NCI-H2171 (cell line): ENCODE measurements at regions not wholly inside any gene's neighbourhood (a gene's known extent, or its start where the extent isn't known, plus 50 kb on each side); places are given as distances from the start of the nearest gene placed in this dataset.
"Not testable (repeated sequence)": the region's sequence is repeated elsewhere in the genome, so short reads cannot be mapped to it uniquely, and the experiment has no call there.

Source experiments
- DNase-seq: peaks from one replicate; lab custom pipeline; 2025; lab: John Stamatoyannopoulos, UW

GRCh38 chr1:198809247-198809646 lies 170.4 kb downstream of the PTPRC start:
- no peak for DNase-seq

DNA sequence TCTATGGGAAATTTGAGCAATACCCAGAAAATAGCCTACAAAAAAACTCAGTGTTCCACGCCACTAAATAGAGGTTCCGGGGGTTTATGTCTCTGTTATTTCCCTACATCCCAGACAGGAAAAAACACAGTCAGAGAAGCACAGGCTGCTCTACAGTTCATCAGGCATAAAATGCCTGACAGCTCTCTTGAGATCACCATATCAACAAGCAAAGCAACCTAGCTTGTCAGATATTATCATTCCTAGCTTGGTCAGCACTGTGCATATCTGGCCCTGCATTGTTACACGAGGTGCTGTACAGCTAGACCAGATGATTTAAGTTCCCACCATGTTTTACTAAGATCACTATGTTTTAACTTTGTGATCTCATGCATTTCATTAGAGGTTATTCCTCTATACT lies 172.6 kb downstream of the PTPRC start:
- no peak for DNase-seq

DNA sequence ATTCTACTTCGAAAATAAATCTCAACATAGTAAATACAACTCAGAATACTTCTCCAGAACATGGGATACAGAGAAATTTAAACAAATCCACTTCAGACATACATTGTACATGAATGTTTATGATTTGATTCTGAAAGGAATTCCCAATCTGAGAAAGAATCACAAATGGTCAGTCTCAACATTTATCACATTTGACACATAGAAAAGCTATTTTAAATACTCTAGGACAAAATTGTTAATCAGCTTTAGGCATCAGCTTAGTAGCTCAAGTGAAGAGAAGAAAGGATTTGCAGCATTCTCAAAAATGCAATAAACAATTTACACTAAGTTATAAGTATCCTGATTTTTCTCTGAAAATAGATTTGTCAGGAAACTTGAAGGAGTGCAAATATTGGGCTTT lies 184.8 kb downstream of the PTPRC start:
- no peak for DNase-seq

- DNase-seq, result no peak
These were observed 186.4 kb downstream of the PTPRC start for GRCh38 chr1:198825254-198825653.

- DNase-seq, result no peak
These were observed 190.5 kb downstream of the PTPRC start for GRCh38 chr1:198829356-198829755.

DNA sequence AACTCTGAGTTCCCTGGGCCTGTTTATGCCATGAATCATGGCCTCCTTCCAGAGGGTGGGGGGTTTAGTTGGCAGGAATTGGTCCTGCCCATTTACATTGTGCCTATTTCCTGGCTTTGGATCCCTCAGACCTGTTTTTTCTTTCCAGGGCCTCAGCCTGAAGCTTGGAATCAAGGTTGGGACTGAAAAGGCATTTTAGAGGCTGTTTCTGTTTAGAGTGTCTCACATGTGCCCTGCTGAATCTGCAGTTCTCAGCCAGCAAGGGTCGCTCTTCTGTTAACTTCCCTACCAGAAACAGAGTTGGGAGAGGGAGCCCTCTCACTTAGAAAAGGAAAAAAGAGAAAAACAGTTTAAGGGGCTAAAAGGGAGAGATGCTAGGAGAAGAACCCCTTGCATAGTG lies 191.1 kb downstream of the PTPRC start:
- no peak for DNase-seq

- no peak for DNase-seq
These were observed 191.6 kb downstream of the PTPRC start for GRCh38 chr1:198830412-198830811.

DNA sequence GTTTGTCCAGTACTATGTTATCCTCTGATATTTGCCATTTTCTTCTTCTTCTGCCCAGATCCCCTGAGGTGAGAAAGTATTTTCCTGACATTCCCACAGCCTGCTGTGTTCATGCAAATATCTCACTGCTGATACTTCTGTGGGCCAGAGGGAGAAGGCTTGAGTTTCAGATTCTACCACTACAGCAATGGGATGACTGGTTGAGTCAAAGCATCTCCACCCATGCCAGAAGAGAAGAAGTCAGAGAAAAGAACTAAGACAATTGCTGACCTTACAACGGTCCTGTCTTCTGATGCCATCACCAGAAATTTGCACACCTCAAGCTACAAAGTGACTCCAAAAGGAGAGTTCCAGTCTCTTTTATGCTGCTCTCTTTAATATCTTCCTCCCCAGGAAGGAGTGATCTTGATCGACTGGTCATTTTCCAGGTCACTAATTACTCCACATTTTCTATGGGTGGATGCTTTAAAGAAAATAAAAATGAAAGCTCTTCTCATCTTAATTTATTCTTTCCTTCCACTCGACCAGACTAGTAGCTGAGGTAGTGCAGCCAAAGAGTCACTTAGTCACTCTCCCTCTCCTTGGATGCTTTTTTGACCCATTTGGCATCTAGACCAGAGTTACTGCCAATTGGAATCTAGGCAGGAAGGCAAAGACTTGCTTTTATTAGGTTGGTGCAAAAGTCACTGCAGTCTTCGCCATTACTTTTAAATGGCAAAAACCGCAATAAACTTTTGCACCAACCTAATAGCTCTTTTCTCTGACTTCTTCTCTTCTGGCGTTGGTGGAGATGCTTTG lies 195.1 kb downstream of the PTPRC start:
- no peak for DNase-seq

- DNase-seq, result no peak
These were observed 198.6 kb downstream of the PTPRC start for GRCh38 chr1:198837278-198838021.

- no peak for DNase-seq
These were observed 199.1 kb downstream of the PTPRC start for GRCh38 chr1:198838022-198838342.

- no peak for DNase-seq
These were observed 202.6 kb downstream of the PTPRC start for GRCh38 chr1:198841477-198841876.

DNA sequence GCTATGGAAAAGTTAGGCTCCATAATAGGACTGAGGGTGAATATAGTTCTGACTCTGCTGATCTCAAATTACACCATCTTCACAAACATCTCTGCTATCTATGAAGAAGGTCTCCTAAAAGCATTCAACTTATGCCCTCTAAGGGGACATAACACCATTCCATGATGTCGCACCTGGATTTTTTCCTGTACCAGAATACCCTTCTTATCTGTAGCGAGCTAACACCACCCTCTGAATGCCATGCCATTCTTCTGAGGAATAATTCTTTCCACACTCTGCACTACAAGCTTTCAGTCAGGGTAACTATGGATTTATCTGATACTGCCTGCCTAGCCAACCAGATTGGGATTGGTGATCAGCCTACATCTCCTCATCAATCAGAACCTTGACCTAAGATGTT lies 203.8 kb downstream of the PTPRC start:
- no peak for DNase-seq

- DNase-seq, result no peak
These were observed 206.4 kb downstream of the PTPRC start for GRCh38 chr1:198845271-198845670.

DNA sequence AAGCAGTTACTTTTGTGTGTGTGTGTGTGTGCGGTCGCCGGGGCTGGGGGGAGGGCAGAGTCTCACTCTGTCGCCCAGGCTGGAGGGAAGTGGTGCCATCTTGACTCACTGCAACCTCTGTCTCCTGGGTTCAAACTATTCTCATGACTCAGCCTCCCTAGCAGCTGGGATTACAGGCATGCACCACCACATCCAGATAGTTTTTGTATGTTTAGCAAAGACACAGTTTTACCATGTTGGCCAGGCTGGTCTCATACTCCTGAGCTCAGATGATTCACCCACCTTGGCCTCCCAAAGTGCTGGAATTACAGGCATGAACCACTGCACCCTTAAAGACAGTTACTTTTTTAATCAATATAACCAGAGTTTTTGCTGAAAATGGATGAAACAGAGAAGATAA lies 207.0 kb downstream of the PTPRC start:
- no peak for DNase-seq

DNA sequence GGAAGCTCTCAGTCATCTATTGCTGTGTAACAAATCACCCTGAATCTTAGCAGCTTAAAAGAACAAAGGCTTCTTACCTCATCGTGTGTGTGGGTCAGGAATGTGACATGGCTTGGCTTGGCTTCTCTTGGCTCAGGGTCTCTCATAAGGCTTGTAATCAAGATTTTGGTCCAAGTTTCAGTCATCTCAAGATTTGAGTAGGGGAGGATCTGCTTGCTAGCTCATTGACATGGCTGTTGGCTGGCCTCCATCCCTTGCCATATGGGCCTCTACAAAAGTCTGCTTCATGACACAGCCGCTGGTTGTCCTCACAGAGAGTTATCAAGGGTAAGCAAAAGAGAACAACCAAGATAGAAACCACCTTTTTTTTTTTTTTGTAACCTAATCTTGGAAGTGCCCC lies 207.7 kb downstream of the PTPRC start:
- DNase-seq, result no peak

DNA sequence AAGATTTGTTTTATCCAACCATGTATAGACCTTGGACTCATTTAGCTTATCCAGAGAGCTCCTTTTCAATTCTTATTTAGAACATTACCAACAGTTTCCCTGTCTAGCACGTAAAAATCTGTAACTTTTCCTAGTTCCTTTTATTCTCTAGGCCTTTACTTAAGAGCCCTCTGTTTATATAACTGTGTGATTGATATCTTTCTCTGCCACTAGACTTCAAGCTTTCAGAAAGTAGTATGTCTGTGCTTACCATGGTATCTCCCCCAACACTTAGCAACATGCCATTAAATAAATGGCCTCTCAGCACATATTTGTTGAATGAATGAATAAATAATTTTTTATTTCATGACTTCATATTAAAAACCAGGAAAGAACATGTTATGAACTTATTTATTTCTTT lies 209.4 kb downstream of the PTPRC start:
- no peak for DNase-seq

DNA sequence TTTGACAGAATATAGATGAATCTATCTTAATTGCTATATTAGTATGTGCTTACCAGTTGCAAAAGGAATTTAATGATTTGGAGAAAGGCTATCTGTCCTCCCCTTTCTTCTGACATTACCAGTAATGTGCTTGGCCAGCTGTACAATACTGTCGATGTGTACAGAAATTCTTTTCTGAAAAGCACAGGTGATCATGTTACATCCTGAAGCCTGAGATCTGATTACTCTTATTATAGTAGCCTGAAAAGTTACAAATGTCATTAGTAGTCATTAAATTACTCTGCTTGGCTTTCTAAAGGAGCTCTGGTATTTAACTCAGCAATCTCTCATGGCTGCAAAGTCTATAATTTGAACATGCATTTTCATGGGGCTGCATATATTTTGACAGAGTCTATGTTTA lies 209.8 kb downstream of the PTPRC start:
- no peak for DNase-seq

- DNase-seq, result no peak
These were observed 210.3 kb downstream of the PTPRC start for GRCh38 chr1:198849093-198849492.

- no peak for DNase-seq
These were observed 211.4 kb downstream of the PTPRC start for GRCh38 chr1:198850196-198850595.

DNA sequence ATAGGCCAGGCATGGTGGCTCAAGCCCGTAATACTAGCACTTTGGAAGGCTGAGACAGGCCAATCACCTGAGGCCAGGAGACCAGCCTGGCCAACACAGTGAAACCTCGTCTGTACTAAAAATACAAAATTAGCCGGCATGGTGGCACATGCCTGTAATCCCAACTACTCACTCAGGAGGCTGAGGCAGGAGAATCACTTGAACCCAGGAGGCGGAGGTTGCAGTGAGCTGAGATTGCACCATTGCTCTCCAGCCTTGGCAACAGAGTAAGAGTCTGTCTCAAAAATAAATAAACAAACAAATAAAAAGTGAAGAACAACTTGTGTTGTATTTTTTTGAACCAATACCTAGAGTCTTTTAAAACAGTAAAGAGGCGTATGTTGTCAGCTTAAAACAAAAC lies 212.1 kb downstream of the PTPRC start:
- not testable (repeated sequence) for DNase-seq

DNA sequence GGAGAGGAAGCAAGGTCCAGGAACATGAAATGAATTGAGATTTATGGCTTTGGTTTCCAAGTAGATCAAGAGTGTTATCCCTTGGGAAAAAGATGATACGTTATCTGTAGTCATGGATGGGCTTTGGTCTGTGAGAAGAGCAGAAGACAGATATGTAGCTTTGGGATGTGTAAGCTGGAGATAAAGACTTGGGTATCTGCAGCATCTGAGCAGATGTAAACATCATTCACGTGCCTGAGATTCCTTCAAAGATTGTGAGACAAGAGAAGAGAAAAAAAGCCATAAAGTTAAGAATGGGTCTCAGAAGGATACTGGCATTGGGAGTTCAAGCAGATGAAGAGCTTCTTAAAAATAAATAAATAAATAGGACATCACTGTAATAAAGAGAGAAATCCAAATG lies 217.8 kb downstream of the PTPRC start:
- no peak for DNase-seq

DNA sequence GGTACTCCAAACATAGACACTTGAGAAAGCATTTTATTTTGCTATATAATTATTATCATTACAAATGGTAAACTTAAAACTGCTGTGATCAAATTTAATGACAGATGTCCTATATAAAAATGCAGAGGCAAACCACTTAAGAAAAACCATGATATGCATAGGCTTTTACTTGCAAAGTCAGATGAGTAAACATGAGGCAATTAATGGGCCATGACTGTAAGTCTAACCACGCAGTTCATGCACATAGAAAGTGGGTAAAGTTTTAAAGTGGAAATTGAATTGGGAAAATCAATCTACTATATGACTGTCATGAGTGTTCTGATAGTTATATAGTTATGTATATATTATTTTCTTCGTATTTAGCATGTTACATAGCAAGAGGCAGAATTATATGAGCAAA lies 219.2 kb downstream of the PTPRC start:
- no peak for DNase-seq

- DNase-seq, result no peak
These were observed 221.5 kb downstream of the PTPRC start for GRCh38 chr1:198860371-198860770.

DNA sequence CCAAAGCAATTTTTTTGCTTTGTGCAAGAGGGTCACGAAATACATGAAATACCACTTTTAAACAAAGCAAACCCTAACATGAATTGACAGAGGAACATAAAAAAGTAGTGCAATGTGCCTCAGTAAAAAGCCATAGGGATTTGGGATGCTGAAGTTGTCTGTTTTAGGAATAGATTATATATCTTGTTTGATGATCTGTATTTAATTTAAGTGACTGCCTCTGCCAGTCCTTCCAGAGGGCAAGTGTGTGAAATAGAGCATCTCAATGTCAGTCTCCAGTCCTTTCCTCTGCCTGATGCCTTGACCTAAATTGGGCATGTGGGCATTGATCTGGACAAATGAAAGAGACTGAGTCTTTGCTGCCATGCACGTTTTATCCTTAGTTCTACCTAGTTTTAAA lies 222.8 kb downstream of the PTPRC start:
- no peak for DNase-seq
